Ovary (tissue), 3 donors: ENCODE measurements at regions not wholly inside any gene's neighbourhood (a gene's known extent, or its start where the extent isn't known, plus 50 kb on each side); places are given as distances from the start of the nearest gene placed in this dataset.

Source experiments
- CTCF ChIP-seq, 3 donors: fragments of 450-650 bp in 2 of 3; fragments of 200-600 bp in 1 of 3; IDR thresholded peaks; one replicate each; pipeline versions ENCODE4 v1.5.1 to v1.8.0; 2016 to 2022; ENCODE audit warnings: antibody characterized with exemption in 3 of 3, mild to moderate bottlenecking in 1 of 3
- EP300 ChIP-seq: sonication (generic); formaldehyde crosslinking; IDR thresholded peaks from one replicate; pipeline ENCODE4 v1.6.1; 2017; ENCODE audit warnings: antibody characterized with exemption
- POLR2A ChIP-seq: fragments of 450-650 bp; IDR thresholded peaks from one replicate; pipeline ENCODE4 v1.6.1; 2017; ENCODE audit warnings: antibody characterized with exemption, mild to moderate bottlenecking, moderate library complexity
- donor health status: DM: no; HTN: no; CAD: no.

- TF ChIP-seq CTCF (IDR thresholded peaks at IDR 0.05) (no peak), POLR2A (no peak), EP300 (no peak)
Measured at GRCh38 chr18:67215686-67216085, 300.8 kb downstream of the DSEL start.
